Natural killer cell (primary cell): ENCODE measurements at regions not wholly inside any gene's neighbourhood (a gene's known extent, or its start where the extent isn't known, plus 50 kb on each side); places are given as distances from the start of the nearest gene placed in this dataset.

Experiments
- ATAC-seq, 3 donors: fragments of 150-1000 bp in 2 of 3; fragments of 200-7000 bp in 1 of 3; cut with Tn5 transposase; 1 replicate in 1 of 3; 2 replicates in 2 of 3; pipeline ENCODE4 v1.10.0; 2021; ENCODE audit warnings: mild to moderate bottlenecking in 2 of 3, moderate library complexity in 2 of 3
- DNase-seq, 2 donors: peaks; one replicate each; pipeline versions ENCODE4 v3.0.0 to v3.0.0-alpha.2; 2013 to 2021; ENCODE audit warnings: mixed read lengths in 1 of 2
- H3K27ac ChIP-seq: one replicate; pipeline ENCODE4 v1.5.1; 2013; ENCODE audit warnings: mild to moderate bottlenecking, low read length
- H3K27me3 ChIP-seq: one replicate; pipeline ENCODE4 v1.6.1; 2013; ENCODE audit warnings: low read length; ENCODE audit not compliant: control insufficient read depth, insufficient read depth
- H3K36me3 ChIP-seq: one replicate; pipeline ENCODE4 v1.6.1; 2013; ENCODE audit warnings: low read length; ENCODE audit not compliant: control insufficient read depth, insufficient read depth
- H3K4me1 ChIP-seq: one replicate; pipeline ENCODE4 v1.6.1; 2013; ENCODE audit warnings: low read length; ENCODE audit not compliant: control insufficient read depth, insufficient read depth
- H3K4me3 ChIP-seq: one replicate; pipeline ENCODE4 v1.5.1; 2013; ENCODE audit warnings: low read length
- H3K9me3 ChIP-seq: one replicate; pipeline ENCODE4 v1.6.1; 2013; ENCODE audit warnings: low read length; ENCODE audit not compliant: control insufficient read depth, insufficient read depth
- H3K27ac Mint-ChIP-seq, 2 donors: one replicate each; pipeline ENCODE4 v1.8.0; 2022; ENCODE audit warnings: mild to moderate bottlenecking in 2 of 2, mixed read lengths in 2 of 2, moderate library complexity in 1 of 2
- H3K27me3 Mint-ChIP-seq, 2 donors: one replicate each; pipeline ENCODE4 v1.8.0; 2022; ENCODE audit warnings: low read depth in 2 of 2, mixed read lengths in 2 of 2
- H3K36me3 Mint-ChIP-seq: one replicate; pipeline ENCODE4 v1.8.0; 2022; ENCODE audit warnings: mixed read lengths
- H3K4me1 Mint-ChIP-seq, 2 donors: one replicate each; pipeline ENCODE4 v1.8.0; 2022; ENCODE audit warnings: mixed read lengths in 2 of 2
- H3K4me3 Mint-ChIP-seq: one replicate; pipeline ENCODE4 v1.8.0; 2022; ENCODE audit warnings: mild to moderate bottlenecking, moderate library complexity, mixed read lengths
- H3K9me3 Mint-ChIP-seq, 2 donors: one replicate each; pipeline ENCODE4 v1.8.0; 2022; ENCODE audit warnings: mixed read lengths in 2 of 2
- CTCF ChIP-seq: fragments of 200-600 bp; IDR thresholded peaks from one replicate; pipeline ENCODE4 v1.8.0; 2022; ENCODE audit warnings: antibody characterized with exemption
- WGBS: methylation state at CpG from one replicate; pipeline ENCODE4 v1.1.7; 2013; ENCODE audit warnings: missing lambda C conversion rate; ENCODE audit not compliant: insufficient coverage; 5-methylcytosine and 5-hydroxymethylcytosine counted together
- intact Hi-C: fragments of 100-400 bp; cut with micrococcal nuclease; formaldehyde crosslinking; loops from one replicate; pipeline ENCODE4 v1.14.2; 2022

DNA sequence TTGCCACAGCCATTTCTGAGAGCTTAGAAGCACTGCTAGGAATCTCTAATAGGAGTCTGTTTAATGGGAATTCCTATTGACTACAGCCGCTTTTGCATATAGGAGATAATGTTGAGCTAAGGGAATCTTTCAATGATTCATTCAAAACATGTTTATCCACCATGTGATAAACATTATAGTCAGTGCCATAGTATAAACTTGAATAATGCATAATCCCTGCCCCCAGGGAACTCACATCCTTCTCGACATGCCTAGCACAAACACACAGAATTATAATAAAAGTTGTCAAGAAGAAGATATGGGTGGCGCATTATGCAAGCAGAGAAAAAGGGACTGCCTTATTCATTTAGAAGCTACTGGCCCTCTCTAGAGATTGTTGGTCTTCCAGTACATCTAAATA is 248.0 kb downstream of the DAD1 start:
- Histone ChIP-seq H3K36me3 (no peaks in the 10 kb centered on the region), H3K4me1 (peaks cover 5% of the 10 kb centered on the region), H3K9me3 (peaks cover 16% of the 10 kb centered on the region), H3K27ac (no peak overlapping the region), H3K27me3 (no peaks in the 10 kb centered on the region), H3K4me3 (no peak overlapping the region)
- Mint-ChIP-seq H3K27ac (no peak overlapping the region), H3K4me1 (peaks cover 7 to 12% of the 10 kb centered on the region in 2 donors), H3K36me3 (peaks cover 32% of the 10 kb centered on the region), H3K9me3 (peaks cover 11 to 14% of the 10 kb centered on the region in 2 donors), H3K4me3 (no peak overlapping the region), H3K27me3 (peaks cover 12 to 37% of the 10 kb centered on the region in 2 donors)
- no peak for ATAC-seq
- intact Hi-C loops = no loop called here
- no CpG with 5 or more reads among the region's 3 CpGs for WGBS
- DNase-seq = no peak
- TF ChIP-seq CTCF = no peak

DNA sequence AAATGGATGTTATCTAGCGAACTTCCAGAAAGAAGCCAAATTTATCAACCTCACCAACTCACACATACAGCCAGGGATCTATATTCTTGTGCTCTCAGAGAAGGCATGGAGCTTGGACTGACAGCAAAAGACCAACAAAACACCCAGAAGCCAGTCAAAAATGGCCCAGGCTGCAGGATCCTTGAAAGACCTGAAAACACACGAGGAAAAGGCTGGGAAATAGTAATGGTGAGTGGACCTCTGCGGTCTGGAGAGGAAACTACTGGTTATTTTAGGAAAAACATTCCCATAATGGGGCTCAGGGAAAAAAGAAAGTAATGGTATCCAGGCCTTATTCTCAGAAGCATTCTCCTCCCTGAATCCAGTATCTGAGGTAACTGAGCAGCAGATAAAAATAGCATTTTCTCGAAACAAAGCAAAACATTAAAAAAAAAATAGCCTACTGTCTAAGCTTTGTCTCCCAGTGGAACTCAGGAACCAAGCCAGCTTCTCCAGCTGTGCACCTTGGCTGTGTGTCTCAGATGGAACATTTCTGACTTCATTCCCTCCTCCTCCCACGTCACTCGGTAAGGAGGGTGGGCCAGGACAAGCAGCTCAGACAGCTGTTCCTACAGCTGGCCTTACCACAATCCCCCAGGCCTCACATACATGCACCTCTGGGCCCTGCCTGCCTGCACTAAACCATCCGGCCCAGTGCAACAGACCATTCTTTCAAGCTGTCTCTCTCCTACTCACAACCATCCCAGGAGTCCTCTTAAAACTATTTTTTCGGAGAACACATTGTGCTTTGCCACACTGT is 249.9 kb downstream of the DAD1 start:
- Histone ChIP-seq H3K4me3 (no peak overlapping the region), H3K36me3 (no peaks in the 10 kb centered on the region), H3K27ac (no peak overlapping the region), H3K4me1 (peaks cover 5% of the 10 kb centered on the region), H3K27me3 (no peaks in the 10 kb centered on the region), H3K9me3 (peaks cover 9% of the 10 kb centered on the region)
- Mint-ChIP-seq H3K9me3 (peaks cover 4 to 8% of the 10 kb centered on the region in 2 donors), H3K4me1 (peaks cover 7 to 12% of the 10 kb centered on the region in 2 donors), H3K4me3 (no peak overlapping the region), H3K36me3 (peaks cover 14% of the 10 kb centered on the region), H3K27me3 (peaks cover 6 to 22% of the 10 kb centered on the region in 2 donors), H3K27ac (no peak overlapping the region)
- no peak for TF ChIP-seq CTCF
- no peak for ATAC-seq
- intact Hi-C loops = no loop called here
- no peak for DNase-seq
- WGBS = 83% methylated on average over 7 of the region's 8 CpGs

- intact Hi-C loops = no loop called here
- no peak overlapping the region for H3K4me3 Mint-ChIP-seq
- H3K27ac Mint-ChIP-seq = no peak overlapping the region
- peaks cover 7% of the 10 kb centered on the region for H3K36me3 Mint-ChIP-seq
- no peak overlapping the region for H3K27ac ChIP-seq
- peaks cover 6 to 15% of the 10 kb centered on the region in 2 donors for H3K27me3 Mint-ChIP-seq
- H3K4me3 ChIP-seq = no peak overlapping the region
- H3K4me1 ChIP-seq = peaks cover 5% of the 10 kb centered on the region
- peaks cover 3 to 4% of the 10 kb centered on the region in 2 donors for H3K9me3 Mint-ChIP-seq
- H3K4me1 Mint-ChIP-seq = peaks cover 7 to 12% of the 10 kb centered on the region in 2 donors
- TF ChIP-seq CTCF = no peak
- H3K27me3 ChIP-seq = no peaks in the 10 kb centered on the region
- ATAC-seq (no peak), DNase-seq (no peak)
- 93% methylated on average over 4 of the region's 5 CpGs for WGBS
- H3K36me3 ChIP-seq = no peaks in the 10 kb centered on the region
- peaks cover 2% of the 10 kb centered on the region for H3K9me3 ChIP-seq
Measured at GRCh38 chr14:22338381-22338780, 250.6 kb downstream of the DAD1 start.

DNA sequence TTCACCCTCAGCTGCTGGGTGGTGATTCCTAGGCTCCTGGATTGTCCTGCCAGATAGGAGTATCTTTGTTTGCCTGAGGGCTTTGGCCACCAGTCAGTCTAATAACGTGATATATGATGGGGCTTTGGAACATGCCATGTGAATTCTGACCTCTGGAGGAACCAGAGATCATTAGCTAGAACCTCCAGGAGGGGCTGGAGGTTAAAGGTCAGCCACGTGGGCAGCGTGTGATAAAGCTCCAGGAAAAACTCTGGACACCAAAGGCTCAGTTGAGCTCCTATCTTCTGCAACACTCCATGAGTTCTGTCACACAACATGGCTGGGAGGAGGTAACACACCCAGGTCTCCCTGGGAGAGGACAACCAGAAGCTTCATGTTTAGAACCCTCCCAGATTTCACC is 251.1 kb downstream of the DAD1 start:
- Mint-ChIP-seq H3K27ac (no peak overlapping the region), H3K9me3 (no peaks in the 10 kb centered on the region), H3K4me1 (peaks cover 7 to 12% of the 10 kb centered on the region in 2 donors), H3K27me3 (peaks cover 2 to 10% of the 10 kb centered on the region in 2 donors), H3K36me3 (peaks cover 2% of the 10 kb centered on the region), H3K4me3 (no peak overlapping the region)
- no peaks in the 10 kb centered on the region for H3K9me3 ChIP-seq
- no peaks in the 10 kb centered on the region for H3K36me3 ChIP-seq
- no peak overlapping the region for H3K27ac ChIP-seq
- peaks cover 5% of the 10 kb centered on the region for H3K4me1 ChIP-seq
- ATAC-seq (no peak), DNase-seq (no peak)
- 99% methylated on average over 3 of the region's 3 CpGs for WGBS
- no peak overlapping the region for H3K4me3 ChIP-seq
- no peaks in the 10 kb centered on the region for H3K27me3 ChIP-seq
- intact Hi-C loops = no loop called here
- TF ChIP-seq CTCF = no peak
